ENCODE measurements at regions not wholly inside any gene's neighbourhood (a gene's known extent, or its start where the extent isn't known, plus 50 kb on each side); places are given as distances from the start of the nearest gene placed in this dataset.

DNA sequence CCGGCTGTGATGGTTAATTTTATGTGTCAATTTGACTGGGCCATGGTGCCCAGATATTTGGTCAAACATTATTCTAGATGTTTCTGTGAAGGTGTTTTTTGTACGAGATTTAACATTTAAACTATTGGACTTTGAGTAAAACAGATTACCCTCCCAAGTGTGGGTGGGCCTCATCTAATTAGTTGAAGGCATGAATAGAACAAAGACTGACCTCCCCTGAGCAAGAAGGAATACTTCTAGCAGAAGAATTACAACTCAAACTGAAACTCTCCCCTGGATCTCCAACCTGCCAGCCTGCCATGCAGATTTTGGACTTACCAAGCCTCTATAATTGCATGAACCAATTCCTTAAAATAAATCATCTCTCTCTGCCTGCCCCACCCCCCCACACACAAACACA is 132.5 kb downstream of the DHX15 start:
- Mint-ChIP-seq H3K4me1 (ENCODE audit: low read depth) (no peaks in the 10 kb centered on the region), H3K9me3 (no peaks in the 10 kb centered on the region), H3K36me3 (no peaks in the 10 kb centered on the region), H3K27ac (no peak overlapping the region), H3K27me3 (peaks cover 32% of the 10 kb centered on the region), H3K4me3 (no peak overlapping the region)
- DNase-seq: no peak
- POLR2A ChIA-PET: no interaction called here
- CTCF ChIA-PET: no interaction called here
- intact Hi-C loops (cut with micrococcal nuclease): no loop called here

DNA sequence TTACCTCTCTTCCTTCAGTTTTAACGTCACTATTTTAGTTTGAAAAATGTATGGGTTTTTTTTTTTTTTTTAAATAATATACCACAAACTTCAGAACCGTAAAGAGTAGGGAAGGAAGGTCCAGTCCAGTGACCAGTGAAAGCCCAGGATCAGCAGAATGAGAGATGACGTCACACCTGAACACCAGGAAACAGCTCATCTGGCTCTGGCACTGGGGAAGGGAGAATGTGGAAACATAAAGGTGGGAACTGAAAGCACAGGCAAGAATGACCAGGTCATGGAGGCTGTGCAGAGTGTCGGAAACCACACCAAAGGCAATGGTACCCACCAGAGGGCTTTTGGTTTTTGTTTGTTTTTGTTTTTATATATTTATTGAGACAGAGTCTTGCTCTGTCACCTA is 141.2 kb downstream of the DHX15 start:
- H3K4me1 Mint-ChIP-seq (ENCODE audit: low read depth): no peaks in the 10 kb centered on the region
- ChIA-PET CTCF (no interaction called here), POLR2A (no interaction called here)
- no peak for DNase-seq
- intact Hi-C loops (cut with micrococcal nuclease): no loop called here
- H3K27ac Mint-ChIP-seq: no peak overlapping the region
- no peak overlapping the region for H3K4me3 Mint-ChIP-seq
- peaks cover 24% of the 10 kb centered on the region for H3K27me3 Mint-ChIP-seq
- no peaks in the 10 kb centered on the region for H3K36me3 Mint-ChIP-seq
- no peaks in the 10 kb centered on the region for H3K9me3 Mint-ChIP-seq

DNA sequence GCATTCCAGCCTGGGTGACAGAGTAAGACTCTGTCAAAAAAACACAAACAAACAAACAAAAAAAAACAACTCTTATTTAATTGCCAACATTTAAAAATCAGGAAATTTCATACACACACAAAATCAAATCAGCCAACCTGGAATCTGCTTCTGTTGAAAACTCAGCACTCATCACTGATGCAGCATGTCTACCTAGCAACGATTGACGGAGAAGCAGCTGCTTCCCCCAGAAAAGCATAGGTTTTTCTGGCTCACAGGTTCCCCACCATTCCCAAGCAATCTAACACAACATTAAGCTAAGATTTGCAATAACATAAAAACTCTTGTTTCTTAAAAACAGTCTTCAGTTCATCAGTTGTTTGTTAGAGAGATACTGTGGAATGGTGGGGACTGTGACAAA is 143.6 kb downstream of the DHX15 start:
- H3K4me3 Mint-ChIP-seq: no peak overlapping the region
- H3K4me1 Mint-ChIP-seq (ENCODE audit: low read depth): no peaks in the 10 kb centered on the region
- ChIA-PET CTCF (no interaction called here), POLR2A (no interaction called here)
- H3K36me3 Mint-ChIP-seq: no peaks in the 10 kb centered on the region
- DNase-seq: no peak
- H3K27ac Mint-ChIP-seq: no peak overlapping the region
- peaks cover 16% of the 10 kb centered on the region for H3K27me3 Mint-ChIP-seq
- no peaks in the 10 kb centered on the region for H3K9me3 Mint-ChIP-seq
- intact Hi-C loops (cut with micrococcal nuclease): no loop called here

DNA sequence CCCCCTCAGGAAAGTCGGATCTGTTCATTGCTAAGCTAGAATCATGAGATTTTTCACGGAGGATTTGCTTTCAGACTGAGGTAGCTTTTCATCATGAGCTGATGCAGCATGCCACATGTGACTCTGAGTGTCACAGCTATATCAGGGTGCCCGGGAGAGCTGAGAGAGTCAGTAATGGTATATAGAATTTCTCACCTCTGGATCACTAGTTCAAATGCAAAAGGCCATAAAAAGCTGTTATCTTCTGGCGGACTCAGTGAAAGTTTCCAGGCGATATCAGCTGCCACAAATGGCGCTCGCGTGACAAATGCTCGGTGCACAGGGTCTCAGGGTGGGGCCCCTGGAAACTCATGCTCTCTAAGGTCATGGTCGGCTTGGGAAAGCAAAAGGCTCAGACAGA is 150.1 kb downstream of the DHX15 start:
- Mint-ChIP-seq H3K36me3 (no peaks in the 10 kb centered on the region), H3K27me3 (peaks cover 15% of the 10 kb centered on the region), H3K4me3 (no peak overlapping the region), H3K27ac (no peak overlapping the region), H3K4me1 (ENCODE audit: low read depth) (no peaks in the 10 kb centered on the region), H3K9me3 (no peaks in the 10 kb centered on the region)
- ChIA-PET CTCF (no interaction called here), POLR2A (no interaction called here)
- intact Hi-C loops (cut with micrococcal nuclease): no loop called here
- DNase-seq: no peak

DNA sequence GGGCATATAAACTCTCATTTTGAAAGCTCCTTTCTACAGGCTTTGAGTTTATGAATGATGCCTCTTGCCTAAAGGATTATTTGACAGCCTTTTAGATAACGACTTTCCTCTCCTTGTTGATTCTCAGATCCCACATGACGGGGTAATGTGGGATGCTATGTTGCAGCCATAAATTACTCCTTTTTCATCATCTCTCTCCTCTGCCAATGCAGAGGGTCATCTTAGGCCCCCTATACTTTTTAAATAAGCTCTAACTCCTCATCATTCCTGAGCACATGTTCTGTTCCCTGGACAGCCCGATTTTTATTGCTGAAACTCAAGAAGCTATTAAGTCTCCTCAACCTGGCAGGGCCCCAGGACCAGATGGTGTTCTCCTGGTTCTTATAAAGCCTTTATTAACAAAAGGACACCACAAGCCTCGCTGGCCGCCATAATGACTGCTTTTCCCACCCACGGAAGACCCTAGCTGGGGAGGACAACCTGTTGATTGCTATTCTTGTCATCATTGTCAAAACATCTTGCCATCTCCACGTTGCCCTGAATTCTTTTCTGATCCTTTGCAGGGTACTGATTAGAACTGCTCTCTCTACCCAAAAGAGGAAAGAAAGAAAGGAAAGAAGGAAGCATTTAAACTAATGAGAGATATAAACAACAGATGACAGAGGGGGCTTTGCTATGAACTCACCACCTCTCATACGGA is 150.7 kb downstream of the DHX15 start:
- H3K36me3 Mint-ChIP-seq: no peaks in the 10 kb centered on the region
- no peaks in the 10 kb centered on the region for H3K9me3 Mint-ChIP-seq
- no peaks in the 10 kb centered on the region for H3K4me1 Mint-ChIP-seq (ENCODE audit: low read depth)
- no peak overlapping the region for H3K27ac Mint-ChIP-seq
- no peak for DNase-seq
- ChIA-PET POLR2A (no interaction called here), CTCF (no interaction called here)
- intact Hi-C loops (cut with micrococcal nuclease): no loop called here
- peaks cover 15% of the 10 kb centered on the region for H3K27me3 Mint-ChIP-seq
- no peak overlapping the region for H3K4me3 Mint-ChIP-seq

DNA sequence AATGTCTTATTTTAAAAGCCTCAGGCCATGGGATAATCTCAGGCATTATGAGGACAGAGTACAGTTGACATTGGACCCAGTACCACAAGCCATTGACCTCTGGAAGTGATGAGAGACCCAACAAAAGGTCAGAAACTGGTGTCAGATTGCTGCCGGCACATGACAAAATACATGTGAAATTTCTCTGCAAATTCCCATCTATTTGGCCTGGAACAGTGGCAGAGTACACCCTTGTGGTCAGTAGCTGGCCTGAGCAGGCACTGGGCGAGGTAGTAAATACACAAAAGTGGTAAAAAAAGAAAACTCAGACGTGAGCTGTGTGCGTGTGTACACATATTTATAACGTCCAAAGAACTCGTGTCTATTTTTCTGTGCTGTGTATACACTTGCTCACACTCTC is 155.5 kb downstream of the DHX15 start:
- no peaks in the 10 kb centered on the region for H3K4me1 Mint-ChIP-seq (ENCODE audit: low read depth)
- ChIA-PET CTCF (interaction anchor here (2.3 kb wide), 1 partner anchor 10 kb away, joined by 7 read pairs; no protein-coding TSS in a partner anchor), POLR2A (no interaction called here)
- no peaks in the 10 kb centered on the region for H3K36me3 Mint-ChIP-seq
- no peak overlapping the region for H3K4me3 Mint-ChIP-seq
- no peak overlapping the region for H3K27ac Mint-ChIP-seq
- H3K9me3 Mint-ChIP-seq: no peaks in the 10 kb centered on the region
- H3K27me3 Mint-ChIP-seq: peaks cover 8% of the 10 kb centered on the region
- intact Hi-C loops (cut with micrococcal nuclease): no loop called here
- no peak for DNase-seq

DNA sequence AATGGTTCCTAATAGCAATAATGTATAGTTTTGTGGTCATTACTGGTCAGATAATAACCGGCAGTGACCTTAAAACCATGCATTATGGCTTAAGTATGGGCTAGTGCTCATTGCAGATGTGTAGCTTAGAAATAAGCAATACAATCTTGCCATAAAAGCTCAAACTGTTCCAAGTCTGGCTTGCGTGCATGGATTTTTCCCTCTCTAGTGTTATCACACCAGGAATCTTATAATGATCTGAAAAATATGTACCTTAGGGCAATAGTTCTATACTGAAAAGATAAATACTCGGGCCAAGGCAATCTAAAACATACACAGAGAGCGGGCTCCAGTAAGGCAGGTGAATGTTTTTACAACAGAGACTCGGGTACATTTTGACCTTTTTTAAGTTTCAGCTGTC is 157.8 kb downstream of the DHX15 start:
- peaks cover 8% of the 10 kb centered on the region for H3K27me3 Mint-ChIP-seq
- H3K9me3 Mint-ChIP-seq: no peaks in the 10 kb centered on the region
- ChIA-PET CTCF (interaction anchor here (1.2 kb wide), 1 partner anchor 1291 kb away, joined by 5 read pairs; no protein-coding TSS in a partner anchor), POLR2A (no interaction called here)
- H3K27ac Mint-ChIP-seq: no peak overlapping the region
- no peaks in the 10 kb centered on the region for H3K4me1 Mint-ChIP-seq (ENCODE audit: low read depth)
- H3K4me3 Mint-ChIP-seq: no peak overlapping the region
- H3K36me3 Mint-ChIP-seq: no peaks in the 10 kb centered on the region
- DNase-seq: no peak
- intact Hi-C loops (cut with micrococcal nuclease): no loop called here

DNA sequence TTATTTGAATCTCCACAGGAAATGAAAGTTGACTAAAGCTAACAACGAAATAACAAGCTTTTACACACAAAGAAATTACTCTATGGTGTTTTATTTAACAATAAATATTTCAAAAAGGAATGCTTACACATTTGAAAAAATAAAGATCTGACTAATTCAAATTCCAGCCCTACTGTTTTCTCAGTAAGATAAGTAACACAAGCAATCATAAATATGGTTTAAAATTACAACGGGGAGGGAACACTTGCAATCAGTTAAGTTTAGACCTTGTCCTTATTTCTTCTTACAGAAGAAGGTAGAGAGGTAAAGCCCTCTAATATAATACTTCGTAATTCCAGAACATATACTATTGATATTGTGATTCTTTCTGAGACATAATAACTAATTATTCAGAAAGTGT is 158.5 kb downstream of the DHX15 start:
- intact Hi-C loops (cut with micrococcal nuclease): no loop called here
- Mint-ChIP-seq H3K36me3 (no peaks in the 10 kb centered on the region), H3K4me3 (no peak overlapping the region), H3K27me3 (peaks cover 8% of the 10 kb centered on the region), H3K27ac (no peak overlapping the region), H3K4me1 (ENCODE audit: low read depth) (no peaks in the 10 kb centered on the region), H3K9me3 (no peaks in the 10 kb centered on the region)
- ChIA-PET POLR2A (no interaction called here), CTCF (interaction anchor here (1.2 kb wide), 1 partner anchor 1290 kb away, joined by 5 read pairs; no protein-coding TSS in a partner anchor)
- DNase-seq: no peak

DNA sequence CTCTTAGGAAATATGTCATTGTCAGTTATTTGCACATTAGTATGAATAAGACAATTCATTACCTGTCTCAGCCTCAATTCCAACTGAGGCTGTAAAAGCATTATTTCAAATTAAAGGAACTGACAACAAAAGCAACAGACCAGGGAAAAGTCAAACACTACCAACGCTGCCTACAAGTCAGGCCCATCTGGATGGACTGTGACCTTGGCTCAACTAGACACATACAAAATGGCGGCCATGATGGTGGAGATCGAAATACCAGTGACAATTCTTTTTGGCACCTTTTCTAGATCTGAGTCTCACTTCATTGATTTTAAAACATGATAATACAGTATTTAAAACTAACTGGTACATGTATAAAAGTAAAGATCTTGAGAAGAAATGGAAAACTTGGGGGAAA is 160.7 kb downstream of the DHX15 start:
- Mint-ChIP-seq H3K4me1 (ENCODE audit: low read depth) (peaks cover 3% of the 10 kb centered on the region), H3K4me3 (no peak overlapping the region), H3K9me3 (no peaks in the 10 kb centered on the region), H3K27ac (no peak overlapping the region), H3K36me3 (no peaks in the 10 kb centered on the region), H3K27me3 (peaks cover 7% of the 10 kb centered on the region)
- no peak for DNase-seq
- intact Hi-C loops (cut with micrococcal nuclease): no loop called here
- CTCF ChIA-PET: no interaction called here
- POLR2A ChIA-PET: no interaction called here

DNA sequence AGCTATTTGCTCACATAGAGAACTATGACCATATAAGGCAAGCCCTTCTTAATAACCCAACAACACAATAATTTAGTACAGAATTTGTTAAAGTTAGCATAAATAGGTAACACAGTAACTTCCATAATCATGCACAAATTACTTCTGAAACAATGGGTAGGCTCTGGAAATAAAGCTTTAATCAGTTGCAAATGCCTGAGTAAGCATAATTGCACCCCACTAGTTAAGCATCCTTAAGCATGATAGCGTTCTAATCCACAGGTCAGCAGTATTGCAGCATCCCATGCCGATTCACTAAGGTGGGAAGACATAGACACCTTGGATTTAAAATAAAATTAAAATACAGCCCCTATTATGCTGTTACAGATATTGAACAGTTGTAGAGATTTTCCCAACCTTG is 161.7 kb downstream of the DHX15 start:
- peaks cover 3% of the 10 kb centered on the region for H3K4me1 Mint-ChIP-seq (ENCODE audit: low read depth)
- H3K27ac Mint-ChIP-seq: no peak overlapping the region
- H3K36me3 Mint-ChIP-seq: no peaks in the 10 kb centered on the region
- ChIA-PET POLR2A (no interaction called here), CTCF (interaction anchor here (1.3 kb wide), 1 partner anchor 12 kb away, joined by 3 read pairs; no protein-coding TSS in a partner anchor)
- intact Hi-C loops (cut with micrococcal nuclease): no loop called here
- peaks cover 7% of the 10 kb centered on the region for H3K27me3 Mint-ChIP-seq
- H3K4me3 Mint-ChIP-seq: no peak overlapping the region
- no peaks in the 10 kb centered on the region for H3K9me3 Mint-ChIP-seq
- no peak for DNase-seq

DNA sequence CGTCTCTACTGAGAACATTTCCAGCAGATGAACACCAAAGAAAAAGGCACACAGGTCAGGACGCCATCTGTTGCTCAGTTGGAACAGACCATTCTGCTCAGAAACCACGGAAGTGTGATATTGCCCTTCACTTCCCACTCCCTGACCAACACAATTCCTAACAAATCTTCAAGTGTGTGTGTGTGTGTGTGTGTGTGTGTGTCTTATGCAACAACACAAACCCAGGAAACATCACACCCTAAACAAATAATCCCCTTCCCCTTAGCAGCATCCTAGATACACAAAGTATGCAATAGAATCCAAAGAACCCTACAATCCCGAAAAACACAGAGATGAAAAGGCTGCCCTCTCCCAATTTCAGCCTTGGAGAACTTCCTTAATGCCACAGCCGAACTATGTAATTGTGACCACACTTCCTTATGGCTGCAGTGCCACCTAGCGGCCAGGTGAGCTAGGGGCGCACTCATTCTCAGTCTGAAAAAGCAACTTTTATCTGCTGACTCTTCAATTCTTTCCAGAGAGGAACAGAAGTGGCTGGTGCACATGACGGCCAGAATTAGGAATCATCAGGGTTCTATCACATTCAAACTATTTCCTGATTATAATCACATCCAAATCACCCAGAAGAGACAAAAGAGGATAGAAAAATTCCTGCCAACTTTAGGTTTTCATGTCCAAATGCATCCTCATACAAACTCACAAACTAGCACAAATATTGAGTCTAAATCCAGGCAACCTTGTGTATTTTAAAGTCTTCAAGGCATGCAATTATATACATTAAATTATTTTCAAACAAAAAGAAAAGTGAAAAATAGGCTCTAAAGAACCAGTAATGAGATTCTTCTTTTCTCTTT is 164.9 kb downstream of the DHX15 start:
- Mint-ChIP-seq H3K27ac (no peak overlapping the region), H3K27me3 (peaks cover 3% of the 10 kb centered on the region), H3K36me3 (no peaks in the 10 kb centered on the region), H3K4me1 (ENCODE audit: low read depth) (peaks cover 3% of the 10 kb centered on the region), H3K4me3 (no peak overlapping the region), H3K9me3 (no peaks in the 10 kb centered on the region)
- DNase-seq: peak; percentile 76
- ChIA-PET POLR2A (no interaction called here), CTCF (interaction anchor here (0.6 to 2.4 kb wide), 14 partner anchors 9 to 1522 kb away, joined by 3 to 11 read pairs (median 4); no protein-coding TSS in a partner anchor)
- intact Hi-C loops (cut with micrococcal nuclease): loop anchor here (1.0 to 5.0 kb wide), 4 partner anchors 1085 to 1522 kb away; no protein-coding TSS in a partner anchor

DNA sequence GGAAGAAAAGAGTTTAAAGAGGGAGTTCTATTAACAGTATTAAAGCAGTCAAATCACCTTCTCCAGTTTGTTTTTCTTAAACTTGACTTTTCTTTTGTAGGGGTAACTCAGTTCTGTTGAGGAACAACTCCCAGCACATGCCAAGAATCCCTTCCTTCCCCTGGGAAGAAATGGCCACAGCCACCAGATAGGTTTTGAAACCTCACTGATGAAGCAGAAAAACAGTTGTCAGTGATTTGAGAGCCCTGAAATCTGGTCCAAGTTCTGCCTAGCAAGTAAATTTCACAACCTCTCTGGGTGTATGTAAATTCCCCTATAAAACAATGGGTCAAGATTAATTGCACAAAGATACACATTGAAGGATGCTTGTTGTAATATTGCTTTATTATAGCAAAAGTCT is 167.1 kb downstream of the DHX15 start:
- POLR2A ChIA-PET: no interaction called here

More for the DNA sequence above, 167.1 kb downstream of the DHX15 start:
- DNase-seq: no peak
- no peak overlapping the region for H3K27ac Mint-ChIP-seq
- intact Hi-C loops (cut with micrococcal nuclease): loop anchor here (5.0 kb wide), 1 partner anchor 1455 kb away; no protein-coding TSS in a partner anchor
- H3K27me3 Mint-ChIP-seq: peaks cover 4% of the 10 kb centered on the region
- H3K4me1 Mint-ChIP-seq (ENCODE audit: low read depth): peaks cover 3% of the 10 kb centered on the region
- H3K9me3 Mint-ChIP-seq: no peaks in the 10 kb centered on the region
- CTCF ChIA-PET: no interaction called here
- H3K36me3 Mint-ChIP-seq: no peaks in the 10 kb centered on the region
- H3K4me3 Mint-ChIP-seq: no peak overlapping the region

Data from activated CD4-positive, alpha-beta memory T cell treated with anti-CD3 and anti-CD28 coated beads for 36 hours (primary cell).